PC-3 (cell line): ENCODE measurements at regions not wholly inside any gene's neighbourhood (a gene's known extent, or its start where the extent isn't known, plus 50 kb on each side); places are given as distances from the start of the nearest gene placed in this dataset.

Source experiments
- EZH2 ChIP-seq: fragments of 300-600 bp; sonication (generic); IDR thresholded peaks from one replicate; pipeline ENCODE4 v1.6.1; 2017; ENCODE audit warnings: antibody characterized with exemption, mild to moderate bottlenecking, low read length; ENCODE audit not compliant: unreplicated experiment
- TF ChIP-seq, protein P1 (sequence below): fragments of 300-600 bp; sonication (generic); conservative IDR thresholded peaks from 2 replicates; pipeline ENCODE4 v1.5.1; 2017; ENCODE audit warnings: antibody characterized with exemption, low read depth, mild to moderate bottlenecking, low read length

DNA sequence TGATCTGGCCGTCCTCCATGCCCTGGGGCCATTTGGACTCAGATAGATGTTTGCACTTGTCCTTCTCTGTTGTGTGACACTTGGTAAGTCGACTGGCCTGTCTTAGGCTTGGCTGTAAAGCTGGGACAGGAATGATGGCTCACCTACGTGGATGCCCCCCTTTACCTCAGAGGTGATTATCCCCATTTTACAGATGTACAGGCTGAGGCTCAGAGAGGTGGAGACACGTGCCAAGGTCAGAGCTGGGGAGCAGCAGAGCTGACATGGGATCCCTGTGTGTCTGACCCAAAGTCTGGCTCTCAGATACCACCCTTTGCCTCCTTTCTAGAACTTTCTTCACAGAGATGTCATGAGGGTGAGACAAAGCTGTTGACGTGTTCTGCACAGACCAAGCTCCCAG is 71.3 kb upstream of the CIBAR2 start:
- TF ChIP-seq, protein P1, sequence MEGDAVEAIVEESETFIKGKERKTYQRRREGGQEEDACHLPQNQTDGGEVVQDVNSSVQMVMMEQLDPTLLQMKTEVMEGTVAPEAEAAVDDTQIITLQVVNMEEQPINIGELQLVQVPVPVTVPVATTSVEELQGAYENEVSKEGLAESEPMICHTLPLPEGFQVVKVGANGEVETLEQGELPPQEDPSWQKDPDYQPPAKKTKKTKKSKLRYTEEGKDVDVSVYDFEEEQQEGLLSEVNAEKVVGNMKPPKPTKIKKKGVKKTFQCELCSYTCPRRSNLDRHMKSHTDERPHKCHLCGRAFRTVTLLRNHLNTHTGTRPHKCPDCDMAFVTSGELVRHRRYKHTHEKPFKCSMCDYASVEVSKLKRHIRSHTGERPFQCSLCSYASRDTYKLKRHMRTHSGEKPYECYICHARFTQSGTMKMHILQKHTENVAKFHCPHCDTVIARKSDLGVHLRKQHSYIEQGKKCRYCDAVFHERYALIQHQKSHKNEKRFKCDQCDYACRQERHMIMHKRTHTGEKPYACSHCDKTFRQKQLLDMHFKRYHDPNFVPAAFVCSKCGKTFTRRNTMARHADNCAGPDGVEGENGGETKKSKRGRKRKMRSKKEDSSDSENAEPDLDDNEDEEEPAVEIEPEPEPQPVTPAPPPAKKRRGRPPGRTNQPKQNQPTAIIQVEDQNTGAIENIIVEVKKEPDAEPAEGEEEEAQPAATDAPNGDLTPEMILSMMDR = no peak
- no peak for TF ChIP-seq EZH2
